ENCODE measurements at regions not wholly inside any gene's neighbourhood (a gene's known extent, or its start where the extent isn't known, plus 50 kb on each side); places are given as distances from the start of the nearest gene placed in this dataset.
"Not testable (repeated sequence)": the region's sequence is repeated elsewhere in the genome, so short reads cannot be mapped to it uniquely, and the experiment has no call there.

GRCh38 chr1:38497921-38498656, 361.5 kb downstream of the RRAGC start:
- no peak for DNase-seq (ENCODE audit: low spot score)
- intact Hi-C loops (cut with micrococcal nuclease): no loop called here
- Mint-ChIP-seq H3K4me3 (no peak overlapping the region), H3K36me3 (ENCODE audit: low read depth) (no peaks in the 10 kb centered on the region), H3K27ac (no peak overlapping the region), H3K9me3 (no peaks in the 10 kb centered on the region), H3K27me3 (ENCODE audit: insufficient read depth) (peaks cover 12% of the 10 kb centered on the region), H3K4me1 (ENCODE audit: low read depth) (peaks cover 5% of the 10 kb centered on the region)

DNA sequence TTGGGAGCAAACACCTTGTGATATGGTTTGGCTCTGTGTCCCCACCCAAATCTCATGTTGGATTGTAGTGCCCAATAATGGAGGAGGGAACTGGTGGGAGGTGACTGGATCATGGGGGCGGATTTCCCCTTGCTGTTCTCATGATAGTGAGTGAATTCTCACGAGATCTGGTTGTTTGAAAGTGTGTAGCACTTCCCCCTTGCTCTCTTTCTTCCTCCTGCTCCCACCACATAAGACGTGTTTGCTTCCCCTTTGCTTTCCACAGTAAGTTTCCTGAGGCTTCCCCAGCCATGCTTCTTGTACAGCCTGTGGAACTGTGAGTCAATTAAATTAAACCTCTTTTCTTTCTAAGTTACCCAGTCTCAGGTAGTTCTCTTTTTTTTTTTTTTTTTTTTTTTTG, 366.3 kb downstream of the RRAGC start:
- H3K4me1 Mint-ChIP-seq (ENCODE audit: low read depth); DNase-seq (ENCODE audit: low spot score); H3K27ac Mint-ChIP-seq; intact Hi-C loops (cut with micrococcal nuclease); H3K36me3 Mint-ChIP-seq (ENCODE audit: low read depth); H3K4me3 Mint-ChIP-seq; H3K9me3 Mint-ChIP-seq: not testable (repeated sequence)
- peaks cover 12% of the 10 kb centered on the region for H3K27me3 Mint-ChIP-seq (ENCODE audit: insufficient read depth)

- Mint-ChIP-seq H3K27me3 (ENCODE audit: insufficient read depth) (peaks cover 9% of the 10 kb centered on the region), H3K9me3 (no peaks in the 10 kb centered on the region), H3K4me3 (no peak overlapping the region), H3K36me3 (ENCODE audit: low read depth) (no peaks in the 10 kb centered on the region), H3K27ac (no peak overlapping the region), H3K4me1 (ENCODE audit: low read depth) (no peaks in the 10 kb centered on the region)
- no peak for DNase-seq (ENCODE audit: low spot score)
- intact Hi-C loops (cut with micrococcal nuclease): loop anchor here (1.0 kb wide), 1 partner anchor 97 kb away; no protein-coding TSS in a partner anchor
Measured at GRCh38 chr1:38489844-38490270, 369.7 kb downstream of the RRAGC start.

DNA sequence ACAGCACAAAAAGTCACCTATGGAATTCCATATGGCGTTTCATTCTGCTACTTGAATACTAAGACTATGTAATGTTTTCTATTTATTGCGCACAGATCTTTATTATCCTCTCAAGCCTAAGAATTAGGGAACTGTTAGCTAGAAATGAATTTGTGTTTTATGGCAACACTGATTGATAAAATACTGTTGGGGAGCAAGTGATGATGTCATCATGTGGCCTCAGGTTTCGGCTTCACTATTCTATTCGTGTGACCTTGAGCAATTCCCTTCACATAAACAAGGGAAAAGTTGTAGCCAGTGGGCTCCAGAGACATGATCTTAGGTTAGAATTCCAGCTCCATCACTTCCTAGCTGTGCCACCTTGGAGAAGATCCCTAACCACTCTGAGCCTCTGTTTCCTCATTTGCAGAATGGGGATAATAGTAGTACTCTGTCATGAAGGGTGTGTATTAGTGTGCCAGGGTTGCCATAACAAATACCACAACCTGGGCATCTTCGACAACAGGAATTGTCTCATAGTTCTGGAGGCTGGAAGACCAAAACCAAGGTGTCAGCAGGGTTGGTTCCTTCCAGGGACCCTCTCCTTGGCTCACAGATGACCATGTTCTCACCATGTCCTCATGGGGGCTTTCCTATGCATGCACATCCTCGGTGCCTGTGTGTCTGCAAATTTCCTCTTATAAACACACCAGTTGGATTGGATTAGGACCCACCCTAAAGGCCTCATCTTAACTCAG, 371.2 kb downstream of the RRAGC start:
- H3K9me3 Mint-ChIP-seq: no peaks in the 10 kb centered on the region
- no peak for DNase-seq (ENCODE audit: low spot score)
- H3K4me3 Mint-ChIP-seq: no peak overlapping the region
- H3K27ac Mint-ChIP-seq: no peak overlapping the region
- H3K27me3 Mint-ChIP-seq (ENCODE audit: insufficient read depth): peaks cover 10% of the 10 kb centered on the region
- no peaks in the 10 kb centered on the region for H3K36me3 Mint-ChIP-seq (ENCODE audit: low read depth)
- H3K4me1 Mint-ChIP-seq (ENCODE audit: low read depth): no peaks in the 10 kb centered on the region
- intact Hi-C loops (cut with micrococcal nuclease): no loop called here

- intact Hi-C loops (cut with micrococcal nuclease): no loop called here
- no peaks in the 10 kb centered on the region for H3K36me3 Mint-ChIP-seq (ENCODE audit: low read depth)
- H3K27ac Mint-ChIP-seq: no peak overlapping the region
- DNase-seq (ENCODE audit: low spot score): no peak
- peaks cover 12% of the 10 kb centered on the region for H3K27me3 Mint-ChIP-seq (ENCODE audit: insufficient read depth)
- no peaks in the 10 kb centered on the region for H3K4me1 Mint-ChIP-seq (ENCODE audit: low read depth)
- no peak overlapping the region for H3K4me3 Mint-ChIP-seq
- H3K9me3 Mint-ChIP-seq: no peaks in the 10 kb centered on the region
Measured at GRCh38 chr1:38487396-38487795, 372.2 kb downstream of the RRAGC start.

GRCh38 chr1:38486085-38486484, 373.5 kb downstream of the RRAGC start:
- DNase-seq (ENCODE audit: low spot score): no peak
- Mint-ChIP-seq H3K27me3 (ENCODE audit: insufficient read depth) (peaks cover 15% of the 10 kb centered on the region), H3K9me3 (no peaks in the 10 kb centered on the region), H3K4me1 (ENCODE audit: low read depth) (no peaks in the 10 kb centered on the region), H3K27ac (no peak overlapping the region), H3K36me3 (ENCODE audit: low read depth) (no peaks in the 10 kb centered on the region), H3K4me3 (no peak overlapping the region)
- intact Hi-C loops (cut with micrococcal nuclease): no loop called here

DNA sequence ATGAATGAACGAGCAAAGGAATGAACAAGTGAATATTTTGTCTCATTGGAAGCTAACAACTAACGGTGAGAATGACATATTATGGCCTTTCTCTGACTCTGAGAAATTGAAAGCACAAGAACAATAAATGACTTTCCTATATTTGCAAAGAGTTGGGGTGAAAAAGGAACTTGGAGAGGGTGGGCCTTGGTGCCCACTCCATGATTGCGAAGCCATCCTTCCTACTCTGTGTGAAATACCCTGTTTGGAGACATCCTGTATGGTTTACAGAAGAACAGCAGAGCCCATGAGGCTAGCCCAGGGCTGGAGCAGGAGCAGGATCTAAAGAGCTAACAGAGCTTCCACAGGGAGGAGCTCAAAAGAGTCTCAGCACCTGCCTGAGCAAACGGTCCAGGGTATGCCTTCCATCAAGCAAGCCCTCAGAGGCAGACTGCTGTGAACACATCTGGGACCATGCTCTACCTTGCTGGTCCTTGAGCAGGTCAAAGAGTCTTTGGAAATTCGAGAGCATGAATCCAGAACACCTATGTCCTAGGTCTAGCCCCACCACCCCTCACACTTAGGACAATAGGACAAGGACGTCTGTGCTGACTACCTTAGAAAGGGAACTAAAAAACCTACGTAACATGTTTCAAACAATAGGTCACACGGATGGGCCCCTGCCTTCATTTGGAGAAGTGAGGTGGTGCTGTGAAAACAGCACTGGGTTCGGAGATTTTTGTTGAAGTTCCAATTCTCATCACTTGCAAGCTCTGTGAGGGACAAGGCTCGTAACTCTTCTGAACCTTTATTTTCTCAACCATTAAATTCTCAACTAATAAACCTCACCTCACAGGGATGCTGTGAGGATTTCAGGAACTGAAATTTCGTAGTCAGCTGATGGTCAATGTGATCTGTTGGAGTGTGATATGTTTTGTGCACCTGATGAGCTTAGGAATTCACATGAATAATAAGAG, 377.4 kb downstream of the RRAGC start:
- Mint-ChIP-seq H3K9me3 (no peaks in the 10 kb centered on the region), H3K4me1 (ENCODE audit: low read depth) (no peaks in the 10 kb centered on the region), H3K27ac (no peak overlapping the region), H3K27me3 (ENCODE audit: insufficient read depth) (peaks cover 15% of the 10 kb centered on the region), H3K4me3 (no peak overlapping the region), H3K36me3 (ENCODE audit: low read depth) (no peaks in the 10 kb centered on the region)
- no peak for DNase-seq (ENCODE audit: low spot score)
- intact Hi-C loops (cut with micrococcal nuclease): no loop called here

GRCh38 chr1:38479662-38480061, 379.9 kb downstream of the RRAGC start:
- H3K9me3 Mint-ChIP-seq; DNase-seq (ENCODE audit: low spot score); H3K27ac Mint-ChIP-seq; intact Hi-C loops (cut with micrococcal nuclease); H3K4me3 Mint-ChIP-seq; H3K4me1 Mint-ChIP-seq (ENCODE audit: low read depth); H3K36me3 Mint-ChIP-seq (ENCODE audit: low read depth): not testable (repeated sequence)
- H3K27me3 Mint-ChIP-seq (ENCODE audit: insufficient read depth): peaks cover 30% of the 10 kb centered on the region

GRCh38 chr1:38477811-38478210, 381.8 kb downstream of the RRAGC start:
- Mint-ChIP-seq H3K27ac (no peak overlapping the region), H3K4me1 (ENCODE audit: low read depth) (peaks cover 11% of the 10 kb centered on the region), H3K9me3 (no peaks in the 10 kb centered on the region), H3K27me3 (ENCODE audit: insufficient read depth) (peaks cover 35% of the 10 kb centered on the region), H3K4me3 (no peak overlapping the region), H3K36me3 (ENCODE audit: low read depth) (no peaks in the 10 kb centered on the region)
- intact Hi-C loops (cut with micrococcal nuclease): no loop called here
- no peak for DNase-seq (ENCODE audit: low spot score)

GRCh38 chr1:38476850-38477178, 382.8 kb downstream of the RRAGC start:
- Mint-ChIP-seq H3K9me3 (no peaks in the 10 kb centered on the region), H3K4me3 (no peak overlapping the region), H3K27me3 (ENCODE audit: insufficient read depth) (peaks cover 42% of the 10 kb centered on the region), H3K27ac (no peak overlapping the region), H3K4me1 (ENCODE audit: low read depth) (peaks cover 11% of the 10 kb centered on the region), H3K36me3 (ENCODE audit: low read depth) (no peaks in the 10 kb centered on the region)
- DNase-seq (ENCODE audit: low spot score): no peak
- intact Hi-C loops (cut with micrococcal nuclease): no loop called here

- intact Hi-C loops (cut with micrococcal nuclease): no loop called here
- peaks cover 42% of the 10 kb centered on the region for H3K27me3 Mint-ChIP-seq (ENCODE audit: insufficient read depth)
- H3K4me1 Mint-ChIP-seq (ENCODE audit: low read depth): peaks cover 11% of the 10 kb centered on the region
- H3K9me3 Mint-ChIP-seq: no peaks in the 10 kb centered on the region
- no peak for DNase-seq (ENCODE audit: low spot score)
- no peak overlapping the region for H3K4me3 Mint-ChIP-seq
- H3K27ac Mint-ChIP-seq: no peak overlapping the region
- no peaks in the 10 kb centered on the region for H3K36me3 Mint-ChIP-seq (ENCODE audit: low read depth)
Measured at GRCh38 chr1:38476111-38476849, 383.3 kb downstream of the RRAGC start.

DNA sequence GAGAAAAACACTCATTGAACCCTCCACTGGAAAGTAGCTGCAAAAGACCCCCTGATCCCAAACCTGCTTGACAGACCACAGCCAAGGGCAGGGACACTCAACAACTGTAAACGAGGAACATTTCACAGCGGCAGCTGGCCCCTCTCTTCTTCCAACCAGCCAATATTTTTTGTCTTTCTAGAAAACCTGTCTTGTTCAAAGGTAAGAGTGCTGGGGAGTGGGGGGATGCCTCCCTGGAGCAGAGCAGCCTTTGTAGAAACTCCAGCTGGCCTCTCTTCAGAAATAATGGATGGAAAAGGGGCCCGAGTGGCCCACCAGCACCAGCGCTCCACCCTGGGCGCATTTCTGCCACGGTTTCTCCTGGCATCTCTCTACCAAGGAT, 384.0 kb downstream of the RRAGC start:
- Mint-ChIP-seq H3K36me3 (ENCODE audit: low read depth) (no peaks in the 10 kb centered on the region), H3K9me3 (no peaks in the 10 kb centered on the region), H3K27me3 (ENCODE audit: insufficient read depth) (peaks cover 42% of the 10 kb centered on the region), H3K4me1 (ENCODE audit: low read depth) (peaks cover 11% of the 10 kb centered on the region), H3K4me3 (no peak overlapping the region), H3K27ac (no peak overlapping the region)
- intact Hi-C loops (cut with micrococcal nuclease): no loop called here
- no peak for DNase-seq (ENCODE audit: low spot score)
